ENCODE measurements at regions not wholly inside any gene's neighbourhood (a gene's known extent, or its start where the extent isn't known, plus 50 kb on each side); places are given as distances from the start of the nearest gene placed in this dataset.

GRCh38 chr15:59797756-59798604 is 108.9 kb upstream of the BNIP2 start:
- Histone ChIP-seq H3K4me2 (replicated peaks; ENCODE audit: low read depth, low read length, poor library complexity, severe bottlenecking) (no peak overlapping the region), H3K27me3 (replicated peaks in 1 of 4; ENCODE audit: control extremely low read depth in 1 of 4, control insufficient read depth in 3 of 4, insufficient read depth in 4 of 4, low read length in 3 of 4) (peaks cover 0 to 12% (median 2%) of the 10 kb centered on the region in 4 experiments), H3K4me1 (ENCODE audit: control insufficient read depth in 2 of 2, insufficient read depth in 2 of 2, low read length in 2 of 2) (no peaks in the 10 kb centered on the region), H2AFZ (ENCODE audit: insufficient read depth, low read depth, low read length, poor library complexity, severe bottlenecking) (no peak overlapping the region), H3K79me2 (ENCODE audit: control insufficient read depth, insufficient read depth, low read length) (no peaks in the 10 kb centered on the region), H3K9ac (ENCODE audit: low read length) (no peak overlapping the region), H3K36me3 (replicated peaks in 1 of 2; ENCODE audit: control extremely low read depth in 1 of 2, control insufficient read depth in 1 of 2, extremely low read depth in 1 of 2, insufficient read depth in 2 of 2, low read length in 1 of 2) (no peaks in the 10 kb centered on the region), H3K4me3 (ENCODE audit: control extremely low read depth in 1 of 5, extremely low read depth in 1 of 5, insufficient read depth in 1 of 5, low read depth in 2 of 5, low read length in 4 of 5) (no peak overlapping the region), H3K9me3 (ENCODE audit: control extremely low read depth in 1 of 3, control insufficient read depth in 2 of 3, insufficient read depth in 1 of 3, low read length in 2 of 3) (no peaks in the 10 kb centered on the region), H3K27ac (ENCODE audit: low read length in 2 of 2) (no peak overlapping the region), H4K20me1 (ENCODE audit: control insufficient read depth, insufficient read depth, low read length, poor library complexity, severe bottlenecking) (no peaks in the 10 kb centered on the region)
- no peak for TF ChIP-seq CTCF (IDR thresholded peaks at IDR 0.05)
- TF ChIP-seq EZH2 (IDR thresholded peaks at IDR 0.05; ENCODE audit: borderline replicate concordance, insufficient read depth, low read depth, low read length, poor library complexity, severe bottlenecking), result no peak
- Mint-ChIP-seq H3K27ac (no peak overlapping the region), H3K4me1 (peaks cover 4% of the 10 kb centered on the region), H3K27me3 (peaks cover 40% of the 10 kb centered on the region), H3K4me3 (no peak overlapping the region), H3K9me3 (ENCODE audit: insufficient read depth) (no peaks in the 10 kb centered on the region)
- POLR2A ChIA-PET, result no interaction called here
- no CpG with 5 or more reads among the region's 3 CpGs for WGBS (ENCODE audit: insufficient coverage)
- CTCF ChIA-PET, result no interaction called here
- intact Hi-C loops (cut with micrococcal nuclease), result no loop called here
- no peak for ATAC-seq (ENCODE audit: low read depth)
- no peak for DNase-seq

- peaks cover 0 to 12% (median 2%) of the 10 kb centered on the region in 4 experiments for H3K27me3 ChIP-seq (replicated peaks in 1 of 4; ENCODE audit: control extremely low read depth in 1 of 4, control insufficient read depth in 3 of 4, insufficient read depth in 4 of 4, low read length in 3 of 4)
- Mint-ChIP-seq H3K27me3 (peaks cover 54% of the 10 kb centered on the region), H3K4me1 (peaks cover 4% of the 10 kb centered on the region), H3K9me3 (ENCODE audit: insufficient read depth) (no peaks in the 10 kb centered on the region), H3K27ac (no peak overlapping the region), H3K4me3 (no peak overlapping the region)
- H4K20me1 ChIP-seq (ENCODE audit: control insufficient read depth, insufficient read depth, low read length, poor library complexity, severe bottlenecking), result no peaks in the 10 kb centered on the region
- DNase-seq (no peak), ATAC-seq (ENCODE audit: low read depth) (no peak)
- H3K9me3 ChIP-seq (ENCODE audit: control extremely low read depth in 1 of 3, control insufficient read depth in 2 of 3, insufficient read depth in 1 of 3, low read length in 2 of 3), result peaks cover 0 to 5% (median 0%) of the 10 kb centered on the region in 3 donors
- intact Hi-C loops (cut with micrococcal nuclease), result no loop called here
- no peak overlapping the region for H2AFZ ChIP-seq (ENCODE audit: insufficient read depth, low read depth, low read length, poor library complexity, severe bottlenecking)
- WGBS (ENCODE audit: insufficient coverage), result 77% methylated on average over 6 of the region's 7 CpGs
- H3K79me2 ChIP-seq (ENCODE audit: control insufficient read depth, insufficient read depth, low read length), result no peaks in the 10 kb centered on the region
- TF ChIP-seq EZH2 (IDR thresholded peaks at IDR 0.05; ENCODE audit: borderline replicate concordance, insufficient read depth, low read depth, low read length, poor library complexity, severe bottlenecking) (no peak), CTCF (IDR thresholded peaks at IDR 0.05) (no peak)
- no peak overlapping the region for H3K9ac ChIP-seq (ENCODE audit: low read length)
- no peak overlapping the region for H3K4me3 ChIP-seq (ENCODE audit: control extremely low read depth in 1 of 5, extremely low read depth in 1 of 5, insufficient read depth in 1 of 5, low read depth in 2 of 5, low read length in 4 of 5)
- POLR2A ChIA-PET, result no interaction called here
- H3K4me2 ChIP-seq (replicated peaks; ENCODE audit: low read depth, low read length, poor library complexity, severe bottlenecking), result no peak overlapping the region
- no peak overlapping the region for H3K27ac ChIP-seq (ENCODE audit: low read length in 2 of 2)
- no peaks in the 10 kb centered on the region for H3K36me3 ChIP-seq (replicated peaks in 1 of 2; ENCODE audit: control extremely low read depth in 1 of 2, control insufficient read depth in 1 of 2, extremely low read depth in 1 of 2, insufficient read depth in 2 of 2, low read length in 1 of 2)
- H3K4me1 ChIP-seq (ENCODE audit: control insufficient read depth in 2 of 2, insufficient read depth in 2 of 2, low read length in 2 of 2), result no peaks in the 10 kb centered on the region
- CTCF ChIA-PET, result no interaction called here
These were observed 105.2 kb upstream of the BNIP2 start for GRCh38 chr15:59794229-59794886.
